ENCODE measurements at regions not wholly inside any gene's neighbourhood (a gene's known extent, or its start where the extent isn't known, plus 50 kb on each side); places are given as distances from the start of the nearest gene placed in this dataset.

- TF ChIP-seq CTCF (conservative IDR thresholded peaks at IDR 0.05; ENCODE audit: low read length) (no peak), EZH2phosphoT487 (IDR thresholded peaks at IDR 0.05; ENCODE audit: borderline replicate concordance) (no peak)
Measured at GRCh38 chr13:22538400-22538799, 642.4 kb upstream of the SGCG start.
